GM23248 (cell line): ENCODE measurements at regions not wholly inside any gene's neighbourhood (a gene's known extent, or its start where the extent isn't known, plus 50 kb on each side); places are given as distances from the start of the nearest gene placed in this dataset.

Experiments used
- EZH2 ChIP-seq: fragments of 200-600 bp; sonication (generic); IDR thresholded peaks from 2 replicates; pipeline ENCODE4 v1.6.1; 2018; ENCODE audit warnings: antibody characterized with exemption, mild to moderate bottlenecking; ENCODE audit not compliant: insufficient read depth, poor library complexity, severe bottlenecking
- EZH2phosphoT487 ChIP-seq: fragments of 200-600 bp; sonication (generic); IDR thresholded peaks from 2 replicates; pipeline ENCODE4 v1.6.1; 2018; ENCODE audit warnings: antibody characterized with exemption, moderate library complexity, mild to moderate bottlenecking, low read depth; ENCODE audit not compliant: insufficient read depth

DNA sequence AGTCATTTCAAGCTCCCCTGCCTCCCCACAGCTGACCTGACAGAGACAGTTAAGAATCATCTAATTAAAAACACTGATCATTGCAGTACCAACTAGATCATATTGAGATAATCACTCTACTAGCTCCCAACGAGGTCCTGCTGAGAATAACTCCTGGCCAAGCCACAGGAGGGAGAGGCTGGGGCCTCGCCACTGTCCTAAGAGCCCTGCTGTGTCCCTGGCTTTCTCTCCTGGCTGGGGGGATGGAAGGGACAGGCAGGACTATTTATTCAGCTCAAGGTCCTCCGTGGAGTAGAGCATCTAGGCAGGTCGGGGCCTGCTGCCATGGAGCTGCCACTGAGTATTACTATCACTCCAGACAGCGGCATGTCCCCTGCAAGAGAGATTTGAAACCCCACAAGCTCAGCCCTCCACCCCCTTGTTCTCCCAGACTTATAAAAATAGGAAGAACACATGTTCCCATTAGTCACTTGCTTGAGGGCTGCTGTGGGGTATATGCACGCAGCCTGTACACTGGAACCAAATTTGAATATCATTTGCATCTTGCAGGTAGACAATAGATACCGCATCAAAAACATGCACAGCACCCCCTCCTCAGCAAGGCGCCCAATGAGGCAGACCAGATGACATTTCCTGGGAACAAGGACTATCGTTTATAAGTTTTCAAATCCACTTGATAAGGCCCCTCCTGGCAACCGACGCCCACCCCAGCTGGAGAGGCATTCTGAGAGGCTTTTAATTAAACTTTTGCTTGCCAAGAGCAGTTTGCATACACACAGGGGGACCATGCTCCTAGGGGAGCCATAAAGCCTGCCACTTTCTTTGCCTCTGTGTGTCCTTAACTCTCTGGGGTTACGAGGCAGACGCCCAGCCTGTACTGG is 385.2 kb upstream of the ZFHX3 start:
- TF ChIP-seq EZH2phosphoT487 (no peak), EZH2 (no peak)
